T47D (cell line): ENCODE measurements at regions not wholly inside any gene's neighbourhood (a gene's known extent, or its start where the extent isn't known, plus 50 kb on each side); places are given as distances from the start of the nearest gene placed in this dataset.
A peak's percentile ranks its signal among the peaks of the same experiment; 100 is the strongest.
"Not testable (repeated sequence)": the region's sequence is repeated elsewhere in the genome, so short reads cannot be mapped to it uniquely, and the experiment has no call there.

ENCODE experiments used
- DNase-seq, 2 experiments: peaks; one replicate each; pipeline versions ENCODE4 v3.0.0 to v3.0.0-alpha.2; 2011 to 2012; ENCODE audit warnings: low read depth in 1 of 2, low spot score in 1 of 2
- JUND ChIP-seq: IDR thresholded peaks from 2 replicates; pipeline ENCODE4 v1.6.1; 2012; ENCODE audit warnings: low read depth
- in situ Hi-C: cut with HindIII; loops from 2 replicates; pipeline ENCODE4 v1.10.0; 2016; ENCODE audit warnings: low sequenced_read_pairs, low pct_unique_long_range_greater_than_20kb

GRCh38 chr22:22787151-22787550 is 100.5 kb upstream of the IGLL5 start:
- in situ Hi-C loops, result no loop called here
- TF ChIP-seq JUND, result no peak
- DNase-seq, result no peak

DNA sequence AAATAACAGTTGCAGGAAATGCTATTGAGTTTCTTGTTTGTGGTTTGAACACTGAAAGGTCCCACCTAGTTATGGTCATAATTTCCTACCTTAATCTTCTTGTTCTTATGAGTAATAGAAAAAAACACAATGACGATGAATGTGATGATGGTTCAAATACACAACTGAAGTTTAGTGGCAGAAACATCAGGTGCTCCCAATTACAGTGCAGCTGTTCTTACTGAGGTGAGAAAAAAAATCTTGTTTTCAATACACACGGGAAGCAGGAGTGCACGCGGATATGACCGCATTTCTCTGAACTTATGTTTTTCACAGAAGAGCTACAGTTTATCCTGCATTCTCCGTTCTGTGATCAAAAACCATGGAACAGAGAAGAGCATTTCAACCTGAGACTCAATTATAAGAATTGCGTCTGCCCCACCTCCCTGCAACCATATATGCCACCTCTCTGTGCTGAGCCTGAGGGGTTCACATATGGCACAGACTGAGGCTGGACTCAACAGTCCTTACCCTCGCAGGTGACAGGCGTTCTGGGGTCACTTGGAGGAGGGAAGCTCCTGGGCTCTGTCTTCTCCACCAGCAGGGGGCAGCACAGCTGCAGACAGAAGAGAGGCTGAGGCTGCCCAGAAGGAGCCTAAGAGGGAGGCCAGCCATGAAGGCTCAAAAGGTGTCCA is 99.7 kb upstream of the IGLL5 start:
- in situ Hi-C loops, result no loop called here
- DNase-seq, result peak; percentile 11 to 46
- no peak for TF ChIP-seq JUND

DNA sequence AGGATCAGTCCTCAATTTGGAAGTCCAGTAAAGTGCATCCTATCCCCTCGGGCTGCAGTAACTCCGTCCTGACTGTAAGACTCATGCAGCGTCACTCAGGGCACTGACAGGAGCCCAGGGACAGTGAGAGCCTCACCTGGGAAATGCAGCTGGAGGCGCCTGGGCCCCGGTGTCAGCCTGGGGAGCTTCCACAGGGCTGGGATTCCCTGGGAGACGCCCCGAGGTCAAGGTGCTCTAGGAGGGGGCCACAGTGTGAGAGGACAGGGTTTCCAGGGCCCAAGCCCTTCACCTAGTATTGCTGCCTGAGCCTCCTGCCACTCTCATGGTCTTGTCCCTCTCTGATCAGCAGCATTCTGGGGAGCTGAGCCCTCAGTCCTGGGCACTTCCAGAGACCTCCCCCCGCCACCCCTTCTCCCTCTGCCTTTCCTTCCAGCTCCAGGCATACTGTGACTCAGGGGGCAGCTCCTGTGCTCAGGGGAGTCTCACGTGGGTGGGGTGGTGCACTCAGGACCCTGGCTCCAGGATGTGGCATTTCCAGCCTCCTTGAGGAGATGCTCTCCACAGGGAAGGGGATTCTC is 99.1 kb upstream of the IGLL5 start:
- TF ChIP-seq JUND, result no peak
- no peak for DNase-seq
- in situ Hi-C loops, result no loop called here

DNA sequence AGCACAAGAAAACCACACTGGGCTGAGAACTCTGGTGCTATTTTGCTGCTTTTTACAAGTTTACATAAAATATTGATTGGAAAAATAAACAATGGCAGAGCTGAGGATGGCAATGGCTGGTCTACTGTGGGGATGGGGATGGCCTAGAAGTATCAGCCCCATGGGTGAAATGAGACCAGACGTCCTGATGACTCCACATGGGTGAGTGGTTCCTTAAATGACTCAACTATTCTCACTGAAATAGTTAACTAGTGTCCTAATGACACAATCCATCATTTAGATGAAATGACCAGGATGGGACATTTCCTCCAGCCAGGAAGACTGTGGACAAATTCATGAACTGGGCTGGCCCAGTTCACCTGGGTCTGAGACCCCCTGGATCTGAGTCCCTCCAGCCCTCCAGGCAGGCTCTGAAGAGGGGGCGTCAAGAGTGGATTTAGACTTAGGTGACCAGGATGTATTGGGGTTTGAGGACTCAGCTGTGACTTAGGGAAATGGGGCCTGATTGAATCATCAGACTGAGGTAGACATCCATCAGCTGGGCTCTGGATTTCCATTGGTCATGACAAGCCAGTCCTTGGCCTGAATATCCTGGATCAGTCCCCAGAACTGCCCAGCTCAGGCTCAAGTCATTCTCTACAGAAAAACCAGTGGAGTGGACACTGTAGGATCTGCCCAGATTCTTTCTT is 98.2 kb upstream of the IGLL5 start:
- no peak for TF ChIP-seq JUND
- in situ Hi-C loops, result no loop called here
- DNase-seq, result no peak

GRCh38 chr22:22789922-22790845 is 97.4 kb upstream of the IGLL5 start:
- in situ Hi-C loops, result no loop called here
- no peak for DNase-seq
- TF ChIP-seq JUND, result no peak

DNA sequence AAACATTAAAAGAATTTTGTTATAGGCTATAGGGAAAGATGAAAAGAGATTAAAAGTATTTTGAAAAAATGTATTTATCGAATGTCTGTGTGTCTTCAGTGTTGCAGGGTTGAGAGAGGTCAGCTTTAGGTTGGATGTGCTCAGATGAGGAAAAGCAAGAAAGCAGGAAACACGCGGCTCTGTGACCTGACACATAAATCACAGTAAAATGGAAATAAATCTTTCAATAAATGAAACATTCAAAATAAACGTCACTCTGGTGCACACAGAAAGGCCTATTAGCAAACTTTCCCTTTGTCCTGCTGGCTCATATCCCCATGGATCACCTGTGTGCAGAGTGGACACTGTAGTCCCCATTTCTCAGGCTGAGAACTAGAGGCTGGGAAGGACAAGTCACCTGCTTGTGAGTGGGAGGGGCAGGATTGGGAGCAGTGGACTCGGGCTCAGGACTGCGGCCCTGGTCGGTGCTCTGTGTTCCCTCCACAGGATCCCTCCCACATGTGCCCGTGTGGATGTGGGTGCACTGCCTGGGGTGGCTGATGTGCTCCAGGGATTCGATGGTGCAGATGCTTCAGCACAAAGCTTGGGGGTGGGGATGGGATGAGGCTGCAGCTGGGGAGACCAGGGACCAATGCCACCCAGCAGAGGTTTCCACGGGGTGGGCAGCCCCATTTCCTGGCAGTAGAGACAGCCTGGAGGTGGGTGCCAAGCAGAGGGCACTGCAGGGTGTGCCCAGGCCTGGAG is 96.0 kb upstream of the IGLL5 start:
- TF ChIP-seq JUND, result no peak
- no peak for DNase-seq
- in situ Hi-C loops, result no loop called here

GRCh38 chr22:22792205-22792786 is 95.3 kb upstream of the IGLL5 start:
- DNase-seq, in situ Hi-C loops: not testable (repeated sequence)

DNA sequence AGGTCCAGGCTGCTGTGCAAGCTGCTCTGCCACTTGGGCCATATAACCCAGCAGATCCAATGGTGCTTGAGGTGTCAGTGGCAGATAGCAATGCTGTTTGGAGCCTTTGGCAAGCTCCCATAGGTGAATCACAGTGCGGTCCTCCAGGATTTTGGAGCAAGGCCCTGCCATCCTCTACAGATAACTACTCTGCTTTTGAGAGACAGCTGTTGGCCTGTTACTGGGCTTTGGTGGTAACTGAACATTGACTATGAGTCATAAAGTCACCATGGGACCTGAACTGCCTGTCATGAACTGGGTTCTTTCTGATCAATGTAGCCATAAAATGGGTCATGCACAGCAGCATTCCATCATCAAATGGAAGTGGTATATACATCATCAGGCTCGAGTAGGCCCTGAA is 92.0 kb upstream of the IGLL5 start:
- in situ Hi-C loops, DNase-seq: not testable (repeated sequence)

DNA sequence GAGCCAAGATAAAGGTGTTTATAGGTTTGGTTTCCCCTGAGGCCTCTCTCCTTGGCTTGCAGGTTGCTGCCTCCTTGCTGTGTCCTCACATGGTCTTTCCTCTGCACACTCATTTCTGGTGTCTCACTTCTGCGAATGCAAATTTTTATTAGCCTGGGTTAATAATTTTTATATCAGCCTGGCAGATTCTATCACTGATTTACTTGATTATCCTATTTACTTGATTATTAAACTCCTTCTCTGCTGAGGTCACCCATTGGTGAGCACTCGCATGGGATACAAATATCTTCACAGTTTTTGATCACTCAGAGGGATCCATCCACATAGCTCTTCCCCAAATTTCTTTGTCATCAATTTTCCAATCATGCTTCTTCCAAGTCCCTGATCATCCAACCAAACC is 90.9 kb upstream of the IGLL5 start:
- in situ Hi-C loops, result no loop called here
- no peak for TF ChIP-seq JUND
- no peak for DNase-seq

DNA sequence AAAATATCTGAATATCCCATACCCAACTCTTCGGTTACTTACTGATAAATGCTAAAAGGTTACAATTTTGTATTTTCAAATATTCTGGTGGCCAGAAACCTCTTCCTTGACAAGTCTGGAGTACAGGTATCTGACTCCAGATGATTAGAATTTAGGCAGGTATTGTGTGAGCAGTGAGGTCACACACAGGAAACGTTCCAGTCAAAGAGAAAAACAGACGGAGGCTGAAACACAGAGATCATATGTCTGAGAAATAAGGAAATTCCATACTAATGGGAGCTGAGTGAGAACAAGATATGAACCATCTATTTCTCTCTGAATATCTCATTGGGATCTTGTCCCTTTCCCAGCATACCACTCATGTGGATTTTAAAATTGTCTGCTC is 89.4 kb upstream of the IGLL5 start:
- no peak for TF ChIP-seq JUND

GRCh38 chr22:22798716-22799115 is 88.9 kb upstream of the IGLL5 start:
- in situ Hi-C loops, result no loop called here
- TF ChIP-seq JUND, result no peak
- DNase-seq, result no peak

More for the DNA sequence above, 89.4 kb upstream of the IGLL5 start:
- in situ Hi-C loops, result no loop called here
- no peak for DNase-seq

DNA sequence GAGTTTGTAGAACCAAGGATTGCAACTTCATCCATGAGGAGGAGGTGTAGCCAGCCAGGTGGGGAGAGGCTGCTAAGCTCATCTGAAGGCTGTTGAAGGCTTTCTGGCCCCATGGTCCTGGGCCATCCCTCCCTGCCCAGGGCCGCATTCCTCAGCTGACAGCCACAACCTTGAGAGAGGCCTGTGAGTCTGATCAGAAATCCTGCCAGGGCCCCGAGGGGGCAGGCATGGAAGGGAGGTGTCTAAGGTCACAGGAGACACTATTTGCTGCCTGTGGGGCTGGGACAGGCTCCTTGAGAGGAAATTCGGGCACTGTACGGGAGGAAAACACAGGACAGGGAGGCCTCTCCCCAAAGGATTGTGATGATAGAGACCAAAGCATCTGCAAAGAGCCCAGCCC is 88.1 kb upstream of the IGLL5 start:
- no peak for DNase-seq
- no peak for TF ChIP-seq JUND
- in situ Hi-C loops, result no loop called here
